ENCODE measurements at regions not wholly inside any gene's neighbourhood (a gene's known extent, or its start where the extent isn't known, plus 50 kb on each side); places are given as distances from the start of the nearest gene placed in this dataset.

- Histone ChIP-seq H3K4me3 (ENCODE audit: low read length) (no peak overlapping the region), H3K9ac (ENCODE audit: low read depth, low read length) (no peak overlapping the region), H3K4me2 (ENCODE audit: low read length) (no peak overlapping the region), H3K9me3 (replicated peaks; ENCODE audit: low read length) (no peaks in the 10 kb centered on the region), H3K36me3 (ENCODE audit: insufficient read depth, low read length) (no peaks in the 10 kb centered on the region), H3K27me3 (ENCODE audit: control insufficient read depth, insufficient read depth, low read length) (no peaks in the 10 kb centered on the region), H3K4me1 (ENCODE audit: control insufficient read depth, insufficient read depth, low read length) (no peaks in the 10 kb centered on the region)
Observed at GRCh38 chr15:93165734-93166470, 76.9 kb upstream of the RGMA start.

GRCh38 chr15:93164409-93164808, 75.4 kb upstream of the RGMA start:
- Histone ChIP-seq H3K9me3 (replicated peaks; ENCODE audit: low read length) (no peaks in the 10 kb centered on the region), H3K27me3 (ENCODE audit: control insufficient read depth, insufficient read depth, low read length) (no peaks in the 10 kb centered on the region), H3K4me1 (ENCODE audit: control insufficient read depth, insufficient read depth, low read length) (no peaks in the 10 kb centered on the region), H3K4me2 (ENCODE audit: low read length) (no peak overlapping the region), H3K4me3 (ENCODE audit: low read length) (no peak overlapping the region), H3K9ac (ENCODE audit: low read depth, low read length) (no peak overlapping the region), H3K36me3 (ENCODE audit: insufficient read depth, low read length) (no peaks in the 10 kb centered on the region)

- no peaks in the 10 kb centered on the region for H3K36me3 ChIP-seq (ENCODE audit: insufficient read depth, low read length)
- H3K4me2 ChIP-seq (ENCODE audit: low read length) = no peak overlapping the region
- H3K27me3 ChIP-seq (ENCODE audit: control insufficient read depth, insufficient read depth, low read length) = no peaks in the 10 kb centered on the region
- no peak overlapping the region for H3K9ac ChIP-seq (ENCODE audit: low read depth, low read length)
- no peaks in the 10 kb centered on the region for H3K4me1 ChIP-seq (ENCODE audit: control insufficient read depth, insufficient read depth, low read length)
- no peak overlapping the region for H3K4me3 ChIP-seq (ENCODE audit: low read length)
- H3K9me3 ChIP-seq (replicated peaks; ENCODE audit: low read length) = no peaks in the 10 kb centered on the region
Observed at GRCh38 chr15:93162560-93162959, 73.5 kb upstream of the RGMA start.

- Histone ChIP-seq H3K9ac (ENCODE audit: low read depth, low read length) (no peak overlapping the region), H3K9me3 (replicated peaks; ENCODE audit: low read length) (no peaks in the 10 kb centered on the region), H3K36me3 (ENCODE audit: insufficient read depth, low read length) (no peaks in the 10 kb centered on the region), H3K4me3 (ENCODE audit: low read length) (no peak overlapping the region), H3K27me3 (ENCODE audit: control insufficient read depth, insufficient read depth, low read length) (no peaks in the 10 kb centered on the region), H3K4me2 (ENCODE audit: low read length) (no peak overlapping the region), H3K4me1 (ENCODE audit: control insufficient read depth, insufficient read depth, low read length) (no peaks in the 10 kb centered on the region)
Observed at GRCh38 chr15:93159930-93160329, 70.9 kb upstream of the RGMA start.

- H3K4me2 ChIP-seq (ENCODE audit: low read length) = no peak overlapping the region
- no peaks in the 10 kb centered on the region for H3K27me3 ChIP-seq (ENCODE audit: control insufficient read depth, insufficient read depth, low read length)
- H3K4me1 ChIP-seq (ENCODE audit: control insufficient read depth, insufficient read depth, low read length) = no peaks in the 10 kb centered on the region
- H3K4me3 ChIP-seq (ENCODE audit: low read length) = no peak overlapping the region
- no peaks in the 10 kb centered on the region for H3K36me3 ChIP-seq (ENCODE audit: insufficient read depth, low read length)
- H3K9me3 ChIP-seq (replicated peaks; ENCODE audit: low read length) = no peaks in the 10 kb centered on the region
- H3K9ac ChIP-seq (ENCODE audit: low read depth, low read length) = no peak overlapping the region
Observed at GRCh38 chr15:93158097-93158900, 69.3 kb upstream of the RGMA start.

- Histone ChIP-seq H3K4me2 (ENCODE audit: low read length) (no peak overlapping the region), H3K27me3 (ENCODE audit: control insufficient read depth, insufficient read depth, low read length) (peaks cover 5% of the 10 kb centered on the region), H3K9me3 (replicated peaks; ENCODE audit: low read length) (no peaks in the 10 kb centered on the region), H3K4me1 (ENCODE audit: control insufficient read depth, insufficient read depth, low read length) (no peaks in the 10 kb centered on the region), H3K9ac (ENCODE audit: low read depth, low read length) (no peak overlapping the region), H3K36me3 (ENCODE audit: insufficient read depth, low read length) (no peaks in the 10 kb centered on the region), H3K4me3 (ENCODE audit: low read length) (no peak overlapping the region)
Observed at GRCh38 chr15:93154666-93155065, 65.7 kb upstream of the RGMA start.

GRCh38 chr15:93152951-93153350, 63.9 kb upstream of the RGMA start:
- Histone ChIP-seq H3K4me2 (ENCODE audit: low read length) (no peak overlapping the region), H3K36me3 (ENCODE audit: insufficient read depth, low read length) (no peaks in the 10 kb centered on the region), H3K27me3 (ENCODE audit: control insufficient read depth, insufficient read depth, low read length) (peaks cover 5% of the 10 kb centered on the region), H3K4me3 (ENCODE audit: low read length) (no peak overlapping the region), H3K4me1 (ENCODE audit: control insufficient read depth, insufficient read depth, low read length) (no peaks in the 10 kb centered on the region), H3K9ac (ENCODE audit: low read depth, low read length) (no peak overlapping the region), H3K9me3 (replicated peaks; ENCODE audit: low read length) (no peaks in the 10 kb centered on the region)

- no peaks in the 10 kb centered on the region for H3K36me3 ChIP-seq (ENCODE audit: insufficient read depth, low read length)
- no peaks in the 10 kb centered on the region for H3K4me1 ChIP-seq (ENCODE audit: control insufficient read depth, insufficient read depth, low read length)
- H3K9ac ChIP-seq (ENCODE audit: low read depth, low read length) = no peak overlapping the region
- H3K27me3 ChIP-seq (ENCODE audit: control insufficient read depth, insufficient read depth, low read length) = peaks cover 5% of the 10 kb centered on the region
- no peak overlapping the region for H3K4me3 ChIP-seq (ENCODE audit: low read length)
- no peak overlapping the region for H3K4me2 ChIP-seq (ENCODE audit: low read length)
- H3K9me3 ChIP-seq (replicated peaks; ENCODE audit: low read length) = no peaks in the 10 kb centered on the region
Observed at GRCh38 chr15:93152360-93152759, 63.3 kb upstream of the RGMA start.

- Histone ChIP-seq H3K9ac (ENCODE audit: low read depth, low read length) (no peak overlapping the region), H3K4me3 (ENCODE audit: low read length) (no peak overlapping the region), H3K4me2 (ENCODE audit: low read length) (no peak overlapping the region), H3K4me1 (ENCODE audit: control insufficient read depth, insufficient read depth, low read length) (no peaks in the 10 kb centered on the region), H3K9me3 (replicated peaks; ENCODE audit: low read length) (no peaks in the 10 kb centered on the region), H3K27me3 (ENCODE audit: control insufficient read depth, insufficient read depth, low read length) (peaks cover 5% of the 10 kb centered on the region), H3K36me3 (ENCODE audit: insufficient read depth, low read length) (no peaks in the 10 kb centered on the region)
Observed at GRCh38 chr15:93150910-93151881, 62.2 kb upstream of the RGMA start.

GRCh38 chr15:93146601-93147000, 57.6 kb upstream of the RGMA start:
- H3K36me3 ChIP-seq (ENCODE audit: insufficient read depth, low read length) = no peaks in the 10 kb centered on the region
- no peaks in the 10 kb centered on the region for H3K4me1 ChIP-seq (ENCODE audit: control insufficient read depth, insufficient read depth, low read length)
- no peak overlapping the region for H3K4me2 ChIP-seq (ENCODE audit: low read length)
- no peak overlapping the region for H3K9ac ChIP-seq (ENCODE audit: low read depth, low read length)
- no peaks in the 10 kb centered on the region for H3K9me3 ChIP-seq (replicated peaks; ENCODE audit: low read length)
- no peaks in the 10 kb centered on the region for H3K27me3 ChIP-seq (ENCODE audit: control insufficient read depth, insufficient read depth, low read length)
- no peak overlapping the region for H3K4me3 ChIP-seq (ENCODE audit: low read length)

- H3K4me3 ChIP-seq (ENCODE audit: low read length) = no peak overlapping the region
- no peak overlapping the region for H3K9ac ChIP-seq (ENCODE audit: low read depth, low read length)
- no peaks in the 10 kb centered on the region for H3K4me1 ChIP-seq (ENCODE audit: control insufficient read depth, insufficient read depth, low read length)
- H3K36me3 ChIP-seq (ENCODE audit: insufficient read depth, low read length) = no peaks in the 10 kb centered on the region
- no peaks in the 10 kb centered on the region for H3K9me3 ChIP-seq (replicated peaks; ENCODE audit: low read length)
- H3K27me3 ChIP-seq (ENCODE audit: control insufficient read depth, insufficient read depth, low read length) = no peaks in the 10 kb centered on the region
- H3K4me2 ChIP-seq (ENCODE audit: low read length) = no peak overlapping the region
Observed at GRCh38 chr15:93146196-93146595, 57.2 kb upstream of the RGMA start.
